PC-3 (cell line): ENCODE measurements at regions not wholly inside any gene's neighbourhood (a gene's known extent, or its start where the extent isn't known, plus 50 kb on each side); places are given as distances from the start of the nearest gene placed in this dataset.

Experiments used
- ATAC-seq: fragments of 200-7000 bp; cut with Tn5 transposase; 2 replicates; pipeline ENCODE4 v1.9.1; 2020; ENCODE audit warnings: mild to moderate bottlenecking, moderate library complexity
- BruUV-seq: library from RNA; stranded (reverse); fragments of 400-500 nt; replicated peaks from 2 replicates; lab custom pipeline; 2021; lab: Mats Ljungman, UMichigan
- CTCF ChIA-PET: fragments of 300-600 bp; sonication (Branson Sonifier 250); formaldehyde crosslinking; loops from one replicate; lab custom pipeline; 2022; ENCODE audit warnings: antibody characterized with exemption; lab: Charles Lee
- POLR2A ChIA-PET: fragments of 300-600 bp; sonication (Branson Sonifier 250); formaldehyde crosslinking; loops from one replicate; lab custom pipeline; 2022; ENCODE audit warnings: antibody characterized with exemption; ENCODE audit not compliant: unreplicated experiment; lab: Charles Lee
- DNase-seq: peaks from one replicate; pipeline ENCODE4 v3.0.0-alpha.2; 2015
- H2AFZ ChIP-seq: fragments of 300-600 bp; sonication (generic); 2 replicates; pipeline ENCODE4 v1.6.0; 2016; ENCODE audit warnings: antibody characterized with exemption, low read length
- H3F3A ChIP-seq: fragments of 300-600 bp; sonication (generic); one replicate; pipeline ENCODE4 v1.6.0; 2017; ENCODE audit warnings: antibody characterized with exemption, low read length, control low read depth, mild to moderate bottlenecking; ENCODE audit not compliant: unreplicated experiment
- H3K27ac ChIP-seq: fragments of 300-600 bp; sonication (generic); 2 replicates; pipeline ENCODE4 v1.5.1; 2016; ENCODE audit warnings: mild to moderate bottlenecking, low read length
- H3K27me3 ChIP-seq: fragments of 300-600 bp; sonication (generic); 2 replicates; pipeline ENCODE4 v1.6.1; 2016; ENCODE audit warnings: low read length, mixed read lengths
- H3K36me3 ChIP-seq: fragments of 300-600 bp; sonication (generic); 2 replicates; pipeline ENCODE4 v1.6.1; 2016; ENCODE audit warnings: low read depth, mixed run types, low read length, mixed read lengths
- H3K4me1 ChIP-seq: fragments of 300-600 bp; sonication (generic); 2 replicates; pipeline ENCODE4 v1.5.1; 2016; ENCODE audit warnings: low read length; ENCODE audit not compliant: insufficient read depth
- H3K4me2 ChIP-seq: fragments of 300-600 bp; sonication (generic); 2 replicates; pipeline ENCODE4 v1.6.0; 2016; ENCODE audit warnings: low read length
- H3K4me3 ChIP-seq: fragments of 300-600 bp; sonication (generic); 2 replicates; pipeline ENCODE4 v1.5.1; 2016; ENCODE audit warnings: mild to moderate bottlenecking, low read length, mixed read lengths
- H3K79me2 ChIP-seq: fragments of 300-600 bp; sonication (generic); 2 replicates; pipeline ENCODE4 v1.6.1; 2017; ENCODE audit warnings: low read length, mixed read lengths
- H3K9ac ChIP-seq: fragments of 300-600 bp; sonication (generic); 2 replicates; pipeline ENCODE4 v1.6.0; 2016; ENCODE audit warnings: mild to moderate bottlenecking, low read length
- H3K9me2 ChIP-seq: fragments of 300-600 bp; sonication (generic); replicated peaks from 2 replicates; pipeline ENCODE4 v1.6.1; 2016; ENCODE audit warnings: mixed run types, low read length, mixed read lengths
- H3K9me3 ChIP-seq: fragments of 300-600 bp; sonication (generic); 2 replicates; pipeline ENCODE4 v1.6.1; 2016; ENCODE audit warnings: low read length, mixed read lengths
- H4K20me1 ChIP-seq: fragments of 300-600 bp; sonication (generic); 2 replicates; pipeline ENCODE4 v1.6.1; 2016; ENCODE audit warnings: low read length, mixed read lengths
- EZH2 ChIP-seq: fragments of 300-600 bp; sonication (generic); IDR thresholded peaks from one replicate; pipeline ENCODE4 v1.6.1; 2017; ENCODE audit warnings: antibody characterized with exemption, mild to moderate bottlenecking, low read length; ENCODE audit not compliant: unreplicated experiment
- EZH2phosphoT487 ChIP-seq: fragments of 300-600 bp; sonication (generic); IDR thresholded peaks from 2 replicates; pipeline ENCODE4 v1.6.1; 2018; ENCODE audit warnings: mild to moderate bottlenecking, antibody characterized with exemption, low read length, borderline replicate concordance
- intact Hi-C: fragments of 100-400 bp; cut with micrococcal nuclease; formaldehyde crosslinking; loops from 2 replicates; pipeline ENCODE4 v1.9.0; 2023
- TF ChIP-seq, protein P1 (sequence below): fragments of 300-600 bp; sonication (generic); conservative IDR thresholded peaks from 2 replicates; pipeline ENCODE4 v1.5.1; 2017; ENCODE audit warnings: antibody characterized with exemption, low read depth, mild to moderate bottlenecking, low read length

- Histone ChIP-seq H3K9ac (no peak overlapping the region), H3K79me2 (no peaks in the 10 kb centered on the region), H3K9me3 (no peaks in the 10 kb centered on the region), H3K27ac (no peak overlapping the region), H3F3A (no peaks in the 10 kb centered on the region), H3K4me2 (no peak overlapping the region), H3K27me3 (no peaks in the 10 kb centered on the region), H3K4me3 (no peak overlapping the region), H3K36me3 (no peaks in the 10 kb centered on the region), H3K9me2 (no peaks in the 10 kb centered on the region), H2AFZ (no peak overlapping the region), H4K20me1 (no peaks in the 10 kb centered on the region), H3K4me1 (no peaks in the 10 kb centered on the region)
- ATAC-seq (no peak), DNase-seq (no peak)
- BruUV-seq: no TSS peak
- CTCF ChIA-PET: no interaction called here
- TF ChIP-seq, protein P1, sequence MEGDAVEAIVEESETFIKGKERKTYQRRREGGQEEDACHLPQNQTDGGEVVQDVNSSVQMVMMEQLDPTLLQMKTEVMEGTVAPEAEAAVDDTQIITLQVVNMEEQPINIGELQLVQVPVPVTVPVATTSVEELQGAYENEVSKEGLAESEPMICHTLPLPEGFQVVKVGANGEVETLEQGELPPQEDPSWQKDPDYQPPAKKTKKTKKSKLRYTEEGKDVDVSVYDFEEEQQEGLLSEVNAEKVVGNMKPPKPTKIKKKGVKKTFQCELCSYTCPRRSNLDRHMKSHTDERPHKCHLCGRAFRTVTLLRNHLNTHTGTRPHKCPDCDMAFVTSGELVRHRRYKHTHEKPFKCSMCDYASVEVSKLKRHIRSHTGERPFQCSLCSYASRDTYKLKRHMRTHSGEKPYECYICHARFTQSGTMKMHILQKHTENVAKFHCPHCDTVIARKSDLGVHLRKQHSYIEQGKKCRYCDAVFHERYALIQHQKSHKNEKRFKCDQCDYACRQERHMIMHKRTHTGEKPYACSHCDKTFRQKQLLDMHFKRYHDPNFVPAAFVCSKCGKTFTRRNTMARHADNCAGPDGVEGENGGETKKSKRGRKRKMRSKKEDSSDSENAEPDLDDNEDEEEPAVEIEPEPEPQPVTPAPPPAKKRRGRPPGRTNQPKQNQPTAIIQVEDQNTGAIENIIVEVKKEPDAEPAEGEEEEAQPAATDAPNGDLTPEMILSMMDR: no peak
- TF ChIP-seq EZH2phosphoT487: no peak
- no peak for TF ChIP-seq EZH2
- POLR2A ChIA-PET: no interaction called here
- intact Hi-C loops: no loop called here
These were observed 193.0 kb upstream of the LCORL start for GRCh38 chr4:18214411-18215055.

DNA sequence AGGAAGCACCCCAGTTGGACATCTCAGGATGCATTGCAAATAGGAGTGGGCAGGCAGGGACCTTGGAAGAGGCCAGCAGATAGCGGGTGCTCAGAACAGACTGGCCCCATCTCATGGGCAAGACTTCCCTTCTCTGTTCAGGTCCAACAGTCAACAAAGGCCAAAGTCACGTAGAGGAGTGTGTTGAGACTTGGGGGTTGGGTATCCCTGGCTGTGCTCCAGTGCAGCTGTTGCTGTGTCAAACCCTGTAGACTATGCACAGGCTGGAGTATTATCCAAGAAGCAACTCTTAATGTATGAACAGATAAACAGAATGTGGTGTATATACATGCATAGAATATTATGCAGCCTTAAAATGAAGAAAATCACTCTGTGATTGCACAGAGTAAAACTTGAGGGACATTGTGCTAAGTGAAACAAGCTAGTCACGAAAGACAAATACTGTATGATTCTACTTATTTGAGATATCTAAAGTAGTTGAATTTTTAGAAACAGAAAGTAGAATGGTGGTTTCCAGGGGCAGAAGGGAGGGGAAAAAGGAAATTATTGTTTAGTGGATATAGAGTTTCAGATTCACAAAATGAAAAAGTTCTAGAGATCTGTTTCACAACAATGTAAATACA lies 192.1 kb upstream of the LCORL start:
- Histone ChIP-seq H3K9ac (no peak overlapping the region), H3K4me3 (no peak overlapping the region), H3K79me2 (no peaks in the 10 kb centered on the region), H3K4me2 (no peak overlapping the region), H3K9me2 (no peaks in the 10 kb centered on the region), H3K4me1 (no peaks in the 10 kb centered on the region), H3F3A (no peaks in the 10 kb centered on the region), H3K36me3 (no peaks in the 10 kb centered on the region), H4K20me1 (no peaks in the 10 kb centered on the region), H3K27ac (no peak overlapping the region), H3K9me3 (no peaks in the 10 kb centered on the region), H2AFZ (no peak overlapping the region), H3K27me3 (no peaks in the 10 kb centered on the region)
- CTCF ChIA-PET: no interaction called here
- DNase-seq: no peak
- no TSS peak for BruUV-seq
- intact Hi-C loops: no loop called here
- POLR2A ChIA-PET: no interaction called here
- TF ChIP-seq, protein P1: no peak
- TF ChIP-seq EZH2phosphoT487 (no peak), EZH2 (no peak)
- ATAC-seq: no peak

GRCh38 chr4:18209448-18209847 lies 187.9 kb upstream of the LCORL start:
- CTCF ChIA-PET: no interaction called here
- TF ChIP-seq, protein P1: no peak
- TF ChIP-seq EZH2: no peak
- TF ChIP-seq EZH2phosphoT487: no peak
- ATAC-seq: no peak

More at GRCh38 chr4:18209448-18209847, 187.9 kb upstream of the LCORL start:
- H3K9ac ChIP-seq: no peak overlapping the region
- no peak for DNase-seq
- intact Hi-C loops: no loop called here
- BruUV-seq: no TSS peak
- no peak overlapping the region for H3K4me2 ChIP-seq
- H3K4me3 ChIP-seq: no peak overlapping the region
- no peaks in the 10 kb centered on the region for H3F3A ChIP-seq
- no peaks in the 10 kb centered on the region for H3K36me3 ChIP-seq
- POLR2A ChIA-PET: no interaction called here
- H3K4me1 ChIP-seq: no peaks in the 10 kb centered on the region
- no peaks in the 10 kb centered on the region for H3K9me2 ChIP-seq
- H3K27ac ChIP-seq: no peak overlapping the region
- H2AFZ ChIP-seq: no peak overlapping the region
- no peaks in the 10 kb centered on the region for H3K27me3 ChIP-seq
- no peaks in the 10 kb centered on the region for H3K9me3 ChIP-seq
- H4K20me1 ChIP-seq: no peaks in the 10 kb centered on the region
- H3K79me2 ChIP-seq: no peaks in the 10 kb centered on the region
